Glutamatergic neuron (in vitro differentiated cells): ENCODE measurements at regions not wholly inside any gene's neighbourhood (a gene's known extent, or its start where the extent isn't known, plus 50 kb on each side); places are given as distances from the start of the nearest gene placed in this dataset.
"Not testable (repeated sequence)": the region's sequence is repeated elsewhere in the genome, so short reads cannot be mapped to it uniquely, and the experiment has no call there.

Experiments
- DNase-seq: peaks from one replicate; pipeline ENCODE4 v3.0.0; 2022
- H3K27ac Mint-ChIP-seq: one replicate; pipeline ENCODE4 v1.8.0; 2020; ENCODE audit warnings: mild to moderate bottlenecking, mixed read lengths, inconsistent platforms; ENCODE audit not compliant: unreplicated experiment
- H3K27me3 Mint-ChIP-seq: one replicate; pipeline ENCODE4 v1.8.0; 2020; ENCODE audit warnings: mild to moderate bottlenecking, moderate library complexity, mixed read lengths, inconsistent platforms; ENCODE audit not compliant: unreplicated experiment
- H3K36me3 Mint-ChIP-seq: one replicate; pipeline ENCODE4 v1.8.0; 2020; ENCODE audit warnings: mild to moderate bottlenecking, mixed read lengths, inconsistent platforms; ENCODE audit not compliant: unreplicated experiment
- H3K4me1 Mint-ChIP-seq: one replicate; pipeline ENCODE4 v1.8.0; 2020; ENCODE audit warnings: mild to moderate bottlenecking, low read depth, mixed read lengths, inconsistent platforms; ENCODE audit not compliant: unreplicated experiment
- H3K4me3 Mint-ChIP-seq: one replicate; pipeline ENCODE4 v1.8.0; 2020; ENCODE audit warnings: mild to moderate bottlenecking, mixed read lengths, inconsistent platforms; ENCODE audit not compliant: unreplicated experiment
- H3K9me3 Mint-ChIP-seq: one replicate; pipeline ENCODE4 v1.8.0; 2020; ENCODE audit warnings: mild to moderate bottlenecking, moderate library complexity, mixed read lengths, inconsistent platforms; ENCODE audit not compliant: unreplicated experiment
- CTCF ChIP-seq: fragments of 200-600 bp; sonication (generic); IDR thresholded peaks from one replicate; pipeline ENCODE4 v1.5.0; 2021; ENCODE audit not compliant: partially characterized antibody, unreplicated experiment

DNA sequence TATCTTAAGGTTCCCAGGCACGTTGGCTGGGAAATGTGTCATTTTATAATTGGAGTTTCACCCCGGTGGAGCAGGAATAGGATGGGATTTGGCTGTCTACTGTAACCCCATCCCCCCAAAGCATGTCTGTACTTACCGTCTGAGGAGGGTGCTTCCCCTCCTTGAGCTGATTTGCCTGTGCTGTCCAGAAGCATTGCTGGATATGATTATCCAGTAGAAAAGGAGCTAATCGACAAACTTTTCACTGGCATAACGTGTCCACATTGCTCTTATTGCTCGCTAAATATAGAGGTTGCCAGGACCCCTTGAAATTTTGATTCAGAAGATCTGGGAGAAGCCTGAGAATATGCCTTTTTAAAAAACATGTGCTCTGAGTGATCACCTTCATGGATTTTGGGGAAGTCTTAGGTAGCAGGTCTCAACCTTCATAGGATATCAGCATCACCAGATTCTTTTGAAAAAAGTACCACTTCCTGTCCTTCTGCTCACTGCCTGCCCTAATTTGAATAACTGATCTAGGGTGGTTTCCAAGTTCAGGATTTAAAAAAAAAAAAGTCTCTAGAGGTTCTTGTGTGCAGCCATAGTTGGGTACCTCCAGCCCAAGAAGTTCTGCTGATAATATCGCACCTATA lies 80.4 kb upstream of the KCNA1 start:
- H3K27me3 Mint-ChIP-seq, result peaks cover under 1% of the 10 kb centered on the region
- peaks cover 24% of the 10 kb centered on the region for H3K4me1 Mint-ChIP-seq
- DNase-seq, result no peak
- no peak for TF ChIP-seq CTCF
- H3K9me3 Mint-ChIP-seq, result peaks cover 4% of the 10 kb centered on the region
- H3K27ac Mint-ChIP-seq, result peak overlapping the region; percentile 31
- H3K36me3 Mint-ChIP-seq, result no peaks in the 10 kb centered on the region
- H3K4me3 Mint-ChIP-seq, result no peak overlapping the region

GRCh38 chr12:4829793-4830162 lies 79.9 kb upstream of the KCNA1 start:
- H3K9me3 Mint-ChIP-seq, result peaks cover 4% of the 10 kb centered on the region
- TF ChIP-seq CTCF, result no peak
- no peaks in the 10 kb centered on the region for H3K36me3 Mint-ChIP-seq
- peak overlapping the region; percentile 31 for H3K27ac Mint-ChIP-seq
- peak; percentile 72 for DNase-seq
- H3K4me3 Mint-ChIP-seq, result peak overlapping the region; percentile 39
- H3K4me1 Mint-ChIP-seq, result peaks cover 24% of the 10 kb centered on the region
- peaks cover 2% of the 10 kb centered on the region for H3K27me3 Mint-ChIP-seq

- H3K4me1 Mint-ChIP-seq, result peaks cover 24% of the 10 kb centered on the region
- no peak for DNase-seq
- no peak overlapping the region for H3K4me3 Mint-ChIP-seq
- peaks cover 4% of the 10 kb centered on the region for H3K9me3 Mint-ChIP-seq
- no peak overlapping the region for H3K27ac Mint-ChIP-seq
- no peaks in the 10 kb centered on the region for H3K36me3 Mint-ChIP-seq
- no peak for TF ChIP-seq CTCF
- peaks cover 2% of the 10 kb centered on the region for H3K27me3 Mint-ChIP-seq
Observed at GRCh38 chr12:4830556-4831210, 79.0 kb upstream of the KCNA1 start.

DNA sequence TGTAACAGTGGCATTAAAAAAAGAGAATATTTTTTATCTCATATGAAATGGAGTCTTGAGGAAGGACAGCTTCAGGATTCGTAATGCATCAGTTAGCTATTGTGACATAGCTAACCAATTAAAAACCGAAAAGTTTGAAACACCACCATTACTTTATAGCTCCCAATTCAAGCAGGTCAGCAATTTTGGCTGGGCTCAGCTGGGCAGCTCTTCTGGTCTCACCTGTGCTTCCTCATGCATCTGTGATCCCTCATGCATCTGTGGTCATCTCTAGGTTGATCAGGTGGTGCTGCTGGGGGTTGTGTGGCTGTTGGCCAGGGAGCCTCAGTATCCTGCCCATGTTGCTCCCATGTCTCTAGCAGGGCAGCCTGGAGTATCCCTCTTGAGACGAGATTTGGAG lies 76.7 kb upstream of the KCNA1 start:
- Mint-ChIP-seq H3K4me1 (peaks cover 24% of the 10 kb centered on the region), H3K27ac (no peak overlapping the region), H3K9me3 (peaks cover 4% of the 10 kb centered on the region), H3K4me3 (no peak overlapping the region), H3K27me3 (peaks cover 2% of the 10 kb centered on the region), H3K36me3 (no peaks in the 10 kb centered on the region)
- TF ChIP-seq CTCF, result no peak
- no peak for DNase-seq

GRCh38 chr12:4833524-4833923 lies 76.2 kb upstream of the KCNA1 start:
- H3K27me3 Mint-ChIP-seq, result peaks cover 2% of the 10 kb centered on the region
- H3K27ac Mint-ChIP-seq, result no peak overlapping the region
- DNase-seq, result no peak
- peaks cover 19% of the 10 kb centered on the region for H3K4me1 Mint-ChIP-seq
- H3K9me3 Mint-ChIP-seq, result no peaks in the 10 kb centered on the region
- H3K36me3 Mint-ChIP-seq, result no peaks in the 10 kb centered on the region
- no peak for TF ChIP-seq CTCF
- no peak overlapping the region for H3K4me3 Mint-ChIP-seq

GRCh38 chr12:4842401-4842800 lies 67.3 kb upstream of the KCNA1 start:
- H3K27ac Mint-ChIP-seq, H3K27me3 Mint-ChIP-seq, H3K4me1 Mint-ChIP-seq, DNase-seq, H3K9me3 Mint-ChIP-seq, H3K4me3 Mint-ChIP-seq: not testable (repeated sequence)
- peaks cover 13% of the 10 kb centered on the region for H3K36me3 Mint-ChIP-seq
